Kidney (tissue), 13 donors: ENCODE measurements at regions not wholly inside any gene's neighbourhood (a gene's known extent, or its start where the extent isn't known, plus 50 kb on each side); places are given as distances from the start of the nearest gene placed in this dataset.

Experiments
- DNase-seq, 5 donors: peaks; one replicate each; pipeline ENCODE4 v3.0.0-alpha.2; 2013 to 2020
- FAIRE-seq: peaks from 2 replicates; lab custom pipeline; 2012; peaks lifted over from hg19 to GRCh38; lab: Jason Lieb, UNC
- H3K27ac ChIP-seq, 2 donors: one replicate each; pipeline ENCODE4 v1.7.0; 2013; ENCODE audit warnings: low read depth in 2 of 2, low read length in 2 of 2, inconsistent platforms in 1 of 2
- H3K27me3 ChIP-seq: one replicate; pipeline ENCODE4 v1.7.1; 2013; ENCODE audit warnings: low read length, inconsistent platforms; ENCODE audit not compliant: control insufficient read depth, insufficient read depth
- H3K36me3 ChIP-seq, 3 donors: one replicate each; pipeline versions ENCODE4 v1.7.0 to v1.7.1; 2013; ENCODE audit warnings: low read length in 3 of 3, control low read depth in 1 of 3, inconsistent platforms in 1 of 3; ENCODE audit not compliant: insufficient read depth in 3 of 3, control insufficient read depth in 2 of 3
- H3K4me1 ChIP-seq, 3 donors: one replicate each; pipeline versions ENCODE4 v1.7.0 to v1.7.1; 2013; ENCODE audit warnings: low read length in 3 of 3, inconsistent platforms in 1 of 3, low read depth in 1 of 3; ENCODE audit not compliant: control insufficient read depth in 2 of 3, insufficient read depth in 2 of 3
- H3K4me3 ChIP-seq, 3 donors: one replicate each; pipeline versions ENCODE4 v1.7.0 to v1.8.1; 2013; ENCODE audit warnings: low read length in 3 of 3, control low read depth in 1 of 3, inconsistent platforms in 1 of 3
- H3K9ac ChIP-seq, 3 donors: one replicate each; pipeline versions ENCODE4 v1.7.0 to v1.7.1; 2013; ENCODE audit warnings: low read length in 3 of 3, control low read depth in 1 of 3, inconsistent platforms in 1 of 3
- H3K9me3 ChIP-seq, 3 donors: one replicate each; pipeline versions ENCODE4 v1.7.0 to v1.7.1; 2013; ENCODE audit warnings: low read length in 3 of 3, control low read depth in 1 of 3, inconsistent platforms in 1 of 3; ENCODE audit not compliant: control insufficient read depth in 2 of 3, insufficient read depth in 1 of 3
- CTCF ChIP-seq: IDR thresholded peaks from 3 replicates; pipeline ENCODE4 v1.5.1; 2012; ENCODE audit warnings: mild to moderate bottlenecking, moderate library complexity, borderline replicate concordance; ENCODE audit not compliant: insufficient read depth; ENCODE audit errors: extremely low read depth
- intact Hi-C: fragments of 100-400 bp; cut with DNase I; formaldehyde crosslinking; loops from one replicate; pipeline ENCODE4 v1.11.1; 2022
- donor health status: control.
- donor health status: control.
- donor health status: control.
- donor health status: control.
- donor health status: control.
- donor health status: DM: yes; HTN: yes; CAD: no.
- donor health status: Normal renal cell carcinoma (clear cell type).

GRCh38 chr11:97895572-97895971 is 1125.2 kb upstream of the CNTN5 start:
- H3K27me3 ChIP-seq = no peaks in the 10 kb centered on the region
- no peak overlapping the region for H3K27ac ChIP-seq
- H3K4me1 ChIP-seq = no peaks in the 10 kb centered on the region
- no peaks in the 10 kb centered on the region for H3K9me3 ChIP-seq
- H3K36me3 ChIP-seq = no peaks in the 10 kb centered on the region
- H3K9ac ChIP-seq = no peak overlapping the region
- FAIRE-seq (no peak), DNase-seq (no peak)
- no peak for TF ChIP-seq CTCF
- intact Hi-C loops = no loop called here
- H3K4me3 ChIP-seq = no peak overlapping the region

DNA sequence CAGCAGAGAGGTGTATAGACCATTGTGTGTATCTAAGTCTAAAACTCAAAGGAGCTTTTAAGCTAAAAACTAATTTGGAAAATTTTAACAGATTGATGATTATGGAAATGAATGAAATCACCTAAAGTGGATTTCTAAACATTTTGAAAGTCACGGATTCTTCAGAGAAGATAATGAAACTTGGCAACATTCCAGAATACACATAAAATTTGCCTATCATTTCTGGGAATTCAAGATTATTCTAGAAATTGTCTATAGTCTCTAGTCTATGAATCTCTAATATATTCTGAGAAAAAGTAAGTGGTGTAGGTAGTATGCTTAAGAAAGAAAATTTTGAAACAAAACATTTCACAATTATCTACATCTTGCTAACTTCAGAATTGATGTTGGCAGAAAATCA is 1117.9 kb upstream of the CNTN5 start:
- Histone ChIP-seq H3K9ac (no peak overlapping the region), H3K9me3 (no peaks in the 10 kb centered on the region), H3K4me1 (no peaks in the 10 kb centered on the region), H3K4me3 (no peak overlapping the region), H3K27me3 (no peaks in the 10 kb centered on the region), H3K27ac (no peak overlapping the region), H3K36me3 (no peaks in the 10 kb centered on the region)
- no peak for TF ChIP-seq CTCF
- intact Hi-C loops = no loop called here
- DNase-seq = no peak
- FAIRE-seq = no peak

DNA sequence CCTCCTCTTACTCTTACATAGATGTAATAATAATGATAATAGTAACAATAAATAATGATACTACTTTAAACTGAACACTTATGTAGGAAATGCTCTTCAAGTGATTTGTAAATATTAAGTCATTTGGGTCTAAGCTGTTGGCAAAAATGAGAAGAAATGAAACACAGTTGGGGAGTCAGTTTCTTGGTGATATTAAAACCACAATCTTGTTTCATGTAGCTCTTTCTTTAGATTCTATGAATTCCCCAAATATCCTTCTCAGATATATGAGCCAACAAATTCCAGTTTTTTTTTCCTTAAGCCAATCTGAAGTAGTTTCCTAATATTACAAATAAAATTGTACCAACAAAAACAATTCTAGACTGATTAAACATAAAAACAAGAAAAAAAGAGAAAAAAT is 1115.6 kb upstream of the CNTN5 start:
- intact Hi-C loops = no loop called here
- no peak for TF ChIP-seq CTCF
- H3K4me1 ChIP-seq = no peaks in the 10 kb centered on the region
- H3K27me3 ChIP-seq = no peaks in the 10 kb centered on the region
- FAIRE-seq = no peak
- no peak overlapping the region for H3K4me3 ChIP-seq
- H3K36me3 ChIP-seq = no peaks in the 10 kb centered on the region
- H3K9ac ChIP-seq = no peak overlapping the region
- no peak for DNase-seq
- no peaks in the 10 kb centered on the region for H3K9me3 ChIP-seq
- no peak overlapping the region for H3K27ac ChIP-seq

GRCh38 chr11:97905671-97906070 is 1115.1 kb upstream of the CNTN5 start:
- no peak for TF ChIP-seq CTCF
- H3K9ac ChIP-seq = no peak overlapping the region
- intact Hi-C loops = no loop called here
- no peak overlapping the region for H3K27ac ChIP-seq
- no peaks in the 10 kb centered on the region for H3K4me1 ChIP-seq
- FAIRE-seq (no peak), DNase-seq (no peak)
- no peak overlapping the region for H3K4me3 ChIP-seq
- H3K9me3 ChIP-seq = no peaks in the 10 kb centered on the region
- H3K36me3 ChIP-seq = no peaks in the 10 kb centered on the region
- H3K27me3 ChIP-seq = no peaks in the 10 kb centered on the region
